ENCODE measurements at regions not wholly inside any gene's neighbourhood (a gene's known extent, or its start where the extent isn't known, plus 50 kb on each side); places are given as distances from the start of the nearest gene placed in this dataset.

- no peak for TF ChIP-seq CTCF (IDR thresholded peaks at IDR 0.05; ENCODE audit: borderline replicate concordance, extremely low read depth, low read length, poor library complexity, severe bottlenecking)
- TF ChIP-seq EZH2 (IDR thresholded peaks at IDR 0.05; ENCODE audit: borderline replicate concordance, low read depth, low read length, severe bottlenecking), result no peak
Observed at GRCh38 chr21:27772816-27773215, 805.9 kb upstream of the ADAMTS5 start.
